ENCODE measurements at regions not wholly inside any gene's neighbourhood (a gene's known extent, or its start where the extent isn't known, plus 50 kb on each side); places are given as distances from the start of the nearest gene placed in this dataset.

DNA sequence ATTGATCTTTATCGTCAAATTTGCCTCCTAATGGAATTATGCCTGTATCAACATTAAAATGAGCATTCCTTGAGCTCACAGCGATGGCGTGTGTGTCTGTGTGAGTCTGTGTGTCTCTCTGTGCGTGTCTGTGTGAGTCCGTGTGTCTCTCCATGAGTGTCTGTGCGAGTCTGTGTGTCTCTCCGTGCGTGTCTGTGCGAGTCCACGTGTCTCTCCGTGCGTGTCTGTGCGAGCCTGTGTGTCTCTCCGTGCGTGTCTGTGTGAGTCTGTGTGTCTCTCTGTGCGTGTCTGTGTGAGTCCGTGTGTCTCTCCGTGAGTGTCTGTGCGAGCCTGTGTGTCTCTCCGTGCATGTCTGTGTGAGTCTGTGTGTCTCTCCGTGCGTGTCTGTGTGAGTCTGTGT, 326.5 kb upstream of the B3GAT1 start:
- peaks cover 0 to 14% (median 9%) of the 10 kb centered on the region in 4 donors for H3K4me1 Mint-ChIP-seq
- no peak for DNase-seq
- POLR2A ChIA-PET, result no interaction called here
- H3K9me3 Mint-ChIP-seq, result no peaks in the 10 kb centered on the region
- no peak for ATAC-seq
- no peak overlapping the region for H3K4me3 Mint-ChIP-seq
- H3K27ac Mint-ChIP-seq, result no peak overlapping the region
- peaks cover 0 to 9% (median 4%) of the 10 kb centered on the region in 5 donors for H3K27me3 Mint-ChIP-seq
- H3K36me3 Mint-ChIP-seq, result no peaks in the 10 kb centered on the region

DNA sequence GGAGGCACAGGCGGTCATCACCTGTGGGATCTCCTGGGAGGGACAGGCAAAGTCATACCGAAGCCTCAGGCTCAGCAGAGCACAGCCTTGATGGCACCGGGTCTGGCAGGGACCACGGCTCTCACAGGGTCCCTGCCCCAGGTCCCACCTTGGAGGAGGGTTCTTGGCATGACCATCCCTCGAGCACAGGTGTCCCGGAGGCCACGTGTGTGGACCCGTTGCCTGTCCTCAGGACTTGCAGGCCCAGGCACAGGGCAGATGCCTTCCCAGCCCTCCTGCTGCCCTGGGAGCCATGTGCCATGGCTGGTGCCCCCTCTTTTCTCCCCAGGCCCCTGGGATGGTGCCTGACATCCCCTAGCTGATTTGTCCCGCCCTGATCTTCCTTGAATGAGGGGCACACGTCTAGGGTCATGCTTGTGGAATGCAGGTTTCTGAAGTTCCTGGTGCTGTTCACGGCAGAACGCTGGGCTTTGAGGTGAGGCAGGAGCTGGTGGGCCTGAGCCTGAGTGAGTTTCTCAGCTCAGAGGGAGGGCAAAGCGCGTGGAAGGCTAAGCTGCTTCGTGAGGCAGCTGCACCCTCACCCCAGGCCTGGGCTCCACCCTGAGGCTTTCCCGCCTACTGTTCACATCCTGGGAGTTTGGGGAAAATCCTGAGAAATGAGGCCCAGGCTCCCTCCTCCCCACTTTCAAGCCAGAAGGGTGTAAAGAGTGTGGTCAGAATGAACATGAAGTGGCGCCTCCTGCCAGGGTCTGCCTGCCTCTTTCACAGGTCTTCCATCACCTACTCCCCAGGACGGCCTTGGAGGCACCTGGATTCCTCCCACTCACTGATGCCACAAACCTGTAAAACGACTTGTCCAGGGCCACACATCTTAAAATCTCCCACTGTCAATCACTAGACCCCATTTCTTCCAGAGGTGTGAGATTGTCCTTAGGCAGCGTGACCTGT, 325.8 kb upstream of the B3GAT1 start:
- POLR2A ChIA-PET, result no interaction called here
- Mint-ChIP-seq H3K36me3 (no peaks in the 10 kb centered on the region), H3K9me3 (no peaks in the 10 kb centered on the region), H3K27me3 (peaks cover 0 to 14% (median 4%) of the 10 kb centered on the region in 5 donors), H3K4me1 (peaks cover 0 to 12% (median 8%) of the 10 kb centered on the region in 4 donors), H3K27ac (no peak overlapping the region), H3K4me3 (no peak overlapping the region)
- DNase-seq, result no peak
- no peak for ATAC-seq

DNA sequence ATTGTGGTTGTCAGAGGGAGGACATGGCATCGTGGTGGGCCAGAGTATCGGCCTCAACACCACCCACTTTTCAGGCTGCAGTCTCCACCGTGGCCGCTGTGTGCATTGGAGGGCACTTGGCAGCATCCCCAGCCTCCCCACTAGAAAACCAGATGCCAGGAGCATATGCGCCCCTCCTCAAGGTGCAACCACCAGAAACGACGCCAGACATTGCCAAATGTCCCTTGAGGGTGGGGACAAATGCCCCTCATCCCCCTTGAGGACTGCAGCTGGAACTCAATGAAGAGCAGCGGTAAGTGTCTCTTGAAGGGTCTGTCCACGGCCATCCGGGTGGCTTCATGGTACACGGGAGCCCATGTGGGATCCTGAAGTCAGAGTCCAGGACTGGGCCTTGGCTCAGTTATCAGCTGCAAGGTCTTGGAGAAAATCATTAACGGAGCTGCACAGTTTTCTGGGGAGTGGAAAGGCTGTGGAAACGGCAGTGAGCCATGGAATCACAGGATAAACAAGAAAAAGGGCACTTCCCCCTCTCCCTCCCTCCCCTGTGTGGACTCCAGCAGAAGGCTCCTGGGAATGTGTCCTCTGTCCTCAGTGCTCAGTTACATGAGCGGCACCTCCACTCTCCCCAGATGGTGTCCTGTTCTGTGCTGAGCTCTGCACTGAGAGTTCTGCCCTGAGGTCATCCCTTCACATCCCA, 324.4 kb upstream of the B3GAT1 start:
- Mint-ChIP-seq H3K4me3 (no peak overlapping the region), H3K27ac (peak overlapping the region in 2 of 10 donors; percentile 13 to 16), H3K27me3 (peaks cover 0 to 14% (median 4%) of the 10 kb centered on the region in 5 donors), H3K36me3 (no peaks in the 10 kb centered on the region), H3K9me3 (no peaks in the 10 kb centered on the region), H3K4me1 (peaks cover 0 to 7% (median 4%) of the 10 kb centered on the region in 4 donors)
- POLR2A ChIA-PET, result no interaction called here
- DNase-seq (no peak), ATAC-seq (no peak)

DNA sequence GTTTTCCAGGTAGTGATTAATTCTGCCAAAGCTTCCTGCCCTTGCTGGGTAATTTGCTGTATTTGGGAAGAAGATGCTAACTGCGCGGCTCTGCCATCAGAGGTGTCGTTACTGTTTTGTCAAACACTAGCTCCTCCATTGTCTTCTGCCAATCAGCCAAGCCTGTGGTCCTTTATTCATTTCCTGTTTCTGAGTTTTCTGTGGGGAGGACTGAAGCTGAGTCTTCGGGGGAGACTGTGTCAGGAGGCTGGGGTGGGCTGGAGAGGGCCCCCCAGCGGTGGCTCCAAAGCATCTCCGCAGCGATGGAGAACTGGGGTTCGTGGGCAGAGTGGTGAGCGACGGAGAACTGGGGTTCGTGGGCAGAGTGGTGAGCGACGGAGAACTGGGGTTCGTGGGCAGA, 322.9 kb upstream of the B3GAT1 start:
- Mint-ChIP-seq H3K36me3 (no peaks in the 10 kb centered on the region), H3K27ac (peak overlapping the region in 6 of 10 donors; percentile 22 to 86 (median 77)), H3K9me3 (no peaks in the 10 kb centered on the region), H3K4me3 (peak overlapping the region; percentile 32 to 83 (median 77)), H3K4me1 (peaks cover 0 to 7% (median 4%) of the 10 kb centered on the region in 4 donors), H3K27me3 (peaks cover 0 to 14% (median 4%) of the 10 kb centered on the region in 5 donors)
- no peak for DNase-seq
- POLR2A ChIA-PET, result interaction anchor here (1.1 kb wide), 1 partner anchor 80 kb away, joined by 3 read pairs; no protein-coding TSS in a partner anchor
- peak; percentile 46 to 50 for ATAC-seq

DNA sequence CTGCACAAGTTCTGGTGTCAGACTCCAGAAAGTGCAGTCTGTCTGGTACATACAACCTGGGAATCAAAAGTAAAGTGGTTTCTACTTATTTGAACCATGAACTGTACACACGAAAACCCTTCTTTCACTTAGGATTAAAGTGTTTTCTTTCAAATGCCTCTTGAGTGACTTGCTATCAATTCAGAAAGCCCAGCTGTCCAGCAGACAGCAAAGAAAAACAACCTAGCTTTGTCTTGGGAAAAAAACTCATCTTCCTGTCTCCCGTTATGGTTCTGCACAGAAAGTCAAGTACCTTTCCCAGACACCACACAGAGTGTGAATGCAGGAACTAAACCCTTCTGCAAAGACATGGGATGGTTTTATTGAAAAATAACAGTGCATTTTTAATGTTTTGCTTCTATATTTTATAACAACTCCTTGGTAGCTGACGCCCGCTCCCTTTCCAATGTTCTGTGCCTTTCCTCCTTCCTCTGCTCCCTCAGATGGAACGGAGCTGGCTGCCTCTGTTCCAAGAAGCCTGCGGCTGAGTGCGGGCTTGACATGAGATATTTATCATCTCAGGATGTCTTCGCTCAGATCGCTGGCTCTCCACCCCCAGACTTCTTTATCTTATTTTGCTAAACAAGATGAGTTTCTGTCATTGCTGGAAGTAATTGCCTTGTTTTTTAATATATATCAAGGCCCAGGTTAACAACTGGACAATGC, 322.3 kb upstream of the B3GAT1 start:
- Mint-ChIP-seq H3K27ac (peak overlapping the region in 1 of 10 donors; percentile 79), H3K36me3 (no peaks in the 10 kb centered on the region), H3K9me3 (no peaks in the 10 kb centered on the region), H3K4me1 (peaks cover 0 to 7% (median 4%) of the 10 kb centered on the region in 4 donors), H3K4me3 (peak overlapping the region in 8 of 10 donors; percentile 29 to 83 (median 77)), H3K27me3 (peaks cover 0 to 14% (median 4%) of the 10 kb centered on the region in 5 donors)
- ATAC-seq (no peak), DNase-seq (no peak)
- POLR2A ChIA-PET, result no interaction called here

DNA sequence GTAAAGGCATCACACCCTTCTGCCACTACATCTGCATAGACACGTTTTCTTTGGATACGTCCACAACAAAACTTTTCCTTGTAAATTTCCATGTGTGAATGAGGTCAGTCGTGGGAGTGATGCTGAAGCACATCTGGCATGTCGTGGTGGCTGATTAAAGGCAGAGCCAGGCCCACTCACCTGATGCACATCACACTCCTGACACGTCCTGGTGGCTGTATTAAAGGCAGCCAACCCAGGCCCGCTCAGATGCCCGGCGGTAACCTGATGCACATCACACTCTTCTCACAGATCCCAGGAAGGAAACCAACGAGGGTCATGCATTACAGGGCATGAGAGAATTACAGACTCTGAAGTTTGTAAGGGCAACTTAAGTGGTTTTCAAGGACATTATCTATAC, 321.6 kb upstream of the B3GAT1 start:
- no peaks in the 10 kb centered on the region for H3K9me3 Mint-ChIP-seq
- H3K27me3 Mint-ChIP-seq, result peaks cover 0 to 14% (median 4%) of the 10 kb centered on the region in 5 donors
- H3K4me3 Mint-ChIP-seq, result no peak overlapping the region
- DNase-seq (no peak), ATAC-seq (no peak)
- H3K4me1 Mint-ChIP-seq, result peaks cover 0 to 7% (median 4%) of the 10 kb centered on the region in 4 donors
- POLR2A ChIA-PET, result no interaction called here
- no peaks in the 10 kb centered on the region for H3K36me3 Mint-ChIP-seq
- no peak overlapping the region for H3K27ac Mint-ChIP-seq

DNA sequence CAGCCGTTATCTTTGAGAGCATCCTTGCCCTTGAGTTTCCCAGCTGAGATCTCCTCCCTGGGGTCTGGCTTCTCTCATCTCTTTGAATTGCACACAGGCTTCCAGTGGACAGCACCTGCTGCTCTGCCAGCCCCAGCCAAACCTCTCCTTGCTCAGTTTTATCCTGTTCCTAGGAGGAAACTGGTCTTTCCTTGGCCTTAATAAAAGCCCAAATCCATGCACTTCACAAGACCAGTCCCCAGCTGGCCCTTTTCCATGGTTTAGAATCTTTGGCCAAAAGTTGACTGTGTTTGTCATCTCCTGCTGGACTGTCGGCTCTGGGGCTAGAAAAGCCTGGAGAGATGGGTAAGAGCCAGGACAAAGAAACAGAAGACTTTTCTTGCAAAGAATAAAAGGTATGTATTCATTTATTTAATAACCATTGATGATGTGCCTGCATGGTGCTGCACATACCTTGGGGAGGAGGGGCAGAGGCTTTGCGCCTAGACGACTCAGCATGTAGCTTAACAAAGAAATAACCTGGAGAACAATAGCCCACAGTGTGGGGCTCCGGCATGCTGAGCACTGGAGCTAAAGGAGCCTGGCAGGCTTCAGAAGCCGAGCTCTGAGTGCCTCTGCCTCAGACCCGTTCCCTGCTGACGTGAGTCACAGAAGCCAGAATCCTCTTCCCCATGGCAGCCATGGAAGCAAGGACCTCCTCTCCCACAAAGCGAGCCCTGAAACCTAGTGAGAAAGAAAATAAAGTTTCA, 319.3 kb upstream of the B3GAT1 start:
- H3K4me3 Mint-ChIP-seq, result no peak overlapping the region
- peaks cover 4 to 20% (median 13%) of the 10 kb centered on the region in 5 donors for H3K27me3 Mint-ChIP-seq
- peaks cover 0 to 7% (median 4%) of the 10 kb centered on the region in 4 donors for H3K4me1 Mint-ChIP-seq
- no peaks in the 10 kb centered on the region for H3K9me3 Mint-ChIP-seq
- no peak overlapping the region for H3K27ac Mint-ChIP-seq
- no peak for DNase-seq
- H3K36me3 Mint-ChIP-seq, result no peaks in the 10 kb centered on the region
- POLR2A ChIA-PET, result no interaction called here
- ATAC-seq, result no peak

DNA sequence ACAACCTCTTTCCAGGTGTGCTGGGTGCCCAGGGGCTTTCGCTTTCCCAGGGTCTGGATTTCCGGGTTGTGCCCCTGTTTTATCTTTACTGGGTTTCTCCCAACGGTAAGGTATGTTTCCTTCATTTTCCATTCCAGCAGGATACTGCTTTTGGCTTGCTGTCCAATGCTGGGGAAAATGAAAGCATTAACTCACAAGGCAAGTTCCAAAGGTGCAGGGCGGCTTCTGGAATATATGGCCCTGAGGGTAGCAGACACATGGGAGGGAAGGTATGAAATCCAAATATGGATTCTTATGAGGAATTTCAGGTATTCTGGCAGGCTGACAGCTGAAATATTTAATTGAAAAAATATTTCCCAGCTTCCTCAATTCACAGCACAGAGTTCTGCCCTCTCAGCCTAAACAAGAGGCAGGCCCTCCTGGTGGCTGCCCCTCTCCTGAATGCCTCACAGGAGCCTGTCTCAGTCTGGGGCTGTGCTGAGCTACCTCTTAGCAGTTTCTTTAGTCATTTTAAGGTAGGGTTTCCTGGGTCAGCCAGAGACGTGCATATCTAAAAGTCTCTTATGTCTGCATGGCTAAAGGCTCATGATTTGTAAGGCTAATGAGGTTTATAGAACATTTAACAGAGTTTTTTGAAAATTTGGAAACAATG, 318.6 kb upstream of the B3GAT1 start:
- Mint-ChIP-seq H3K4me3 (no peak overlapping the region), H3K9me3 (no peaks in the 10 kb centered on the region), H3K4me1 (peaks cover 0 to 7% (median 4%) of the 10 kb centered on the region in 4 donors), H3K27ac (no peak overlapping the region), H3K27me3 (peaks cover 4 to 26% (median 20%) of the 10 kb centered on the region in 5 donors), H3K36me3 (no peaks in the 10 kb centered on the region)
- ATAC-seq (no peak), DNase-seq (no peak)
- POLR2A ChIA-PET, result no interaction called here

DNA sequence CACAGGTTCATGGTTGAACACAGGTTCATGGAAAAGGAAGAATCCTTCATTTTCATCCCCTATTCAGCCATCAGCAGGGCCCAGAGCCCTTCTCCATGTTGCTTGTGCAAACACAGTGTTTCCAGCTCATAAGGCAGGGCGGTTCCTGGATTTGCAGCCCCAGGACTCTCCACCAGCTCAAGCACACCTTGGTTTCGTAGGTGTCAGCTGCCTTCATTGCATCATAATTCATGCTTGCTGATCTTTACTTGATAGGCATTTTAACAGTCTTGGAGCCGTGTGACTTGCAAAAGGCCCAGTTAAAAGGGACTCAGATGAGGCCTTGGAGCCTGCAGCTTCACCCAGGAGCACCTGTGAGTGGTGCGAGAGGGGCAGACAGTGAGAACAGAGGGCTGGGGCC, 318.1 kb upstream of the B3GAT1 start:
- Mint-ChIP-seq H3K27me3 (peaks cover 4 to 31% (median 26%) of the 10 kb centered on the region in 5 donors), H3K36me3 (no peaks in the 10 kb centered on the region), H3K27ac (no peak overlapping the region), H3K4me3 (no peak overlapping the region), H3K9me3 (no peaks in the 10 kb centered on the region), H3K4me1 (peaks cover 0 to 7% (median 4%) of the 10 kb centered on the region in 4 donors)
- POLR2A ChIA-PET, result no interaction called here
- no peak for DNase-seq
- no peak for ATAC-seq

DNA sequence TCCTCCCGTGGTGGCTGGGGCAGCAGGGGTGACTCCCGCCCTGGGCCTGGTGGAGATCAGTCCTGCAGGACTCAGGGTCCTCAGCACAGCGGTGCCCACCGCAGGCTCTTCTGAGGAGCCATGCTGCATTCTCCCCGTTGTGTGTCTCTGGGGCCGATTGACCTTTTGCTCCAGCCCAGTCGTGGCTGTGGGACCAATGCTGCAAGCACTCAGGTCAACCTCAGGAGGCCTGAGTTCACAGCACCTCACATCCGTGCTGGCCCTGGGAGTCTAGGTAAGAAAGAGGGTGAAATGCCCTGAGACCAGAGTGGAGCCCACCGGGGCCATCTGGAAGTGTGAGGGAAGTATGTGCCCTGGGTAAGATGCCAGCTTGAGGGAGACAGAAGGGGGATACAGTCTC, 316.1 kb upstream of the B3GAT1 start:
- H3K9me3 Mint-ChIP-seq, result no peaks in the 10 kb centered on the region

DNA sequence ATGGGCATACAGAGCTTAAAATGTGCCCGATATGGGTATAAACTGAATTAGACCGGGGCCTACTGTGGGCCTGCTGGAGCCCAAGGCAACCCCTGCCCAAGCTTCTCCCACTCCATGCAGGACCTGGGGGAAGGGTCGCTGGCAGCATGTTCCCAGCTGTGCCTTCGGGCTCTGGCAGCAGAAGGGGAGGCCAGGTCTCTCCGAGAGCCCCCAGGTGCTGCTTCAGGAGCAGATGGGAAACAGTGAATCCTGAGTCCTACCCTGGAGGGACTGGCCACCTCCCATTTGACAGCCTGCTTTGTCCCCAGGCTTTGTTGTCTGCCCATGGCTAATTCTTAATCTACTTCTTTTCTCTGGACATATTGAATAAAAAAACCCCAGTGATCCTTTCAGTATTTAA, 315.6 kb upstream of the B3GAT1 start:
- DNase-seq (no peak), ATAC-seq (no peak)
- Mint-ChIP-seq H3K4me3 (no peak overlapping the region), H3K9me3 (no peaks in the 10 kb centered on the region), H3K27me3 (peaks cover 9 to 51% (median 36%) of the 10 kb centered on the region in 5 donors), H3K36me3 (no peaks in the 10 kb centered on the region), H3K27ac (no peak overlapping the region), H3K4me1 (peaks cover 0 to 2% (median 0%) of the 10 kb centered on the region in 4 donors)
- POLR2A ChIA-PET, result no interaction called here

More for the DNA sequence above, 316.1 kb upstream of the B3GAT1 start:
- DNase-seq (no peak), ATAC-seq (no peak)
- Mint-ChIP-seq H3K27ac (no peak overlapping the region), H3K27me3 (peaks cover 9 to 45% (median 32%) of the 10 kb centered on the region in 5 donors), H3K36me3 (no peaks in the 10 kb centered on the region), H3K4me1 (peaks cover 0 to 2% (median 0%) of the 10 kb centered on the region in 4 donors), H3K4me3 (no peak overlapping the region)
- POLR2A ChIA-PET, result no interaction called here

DNA sequence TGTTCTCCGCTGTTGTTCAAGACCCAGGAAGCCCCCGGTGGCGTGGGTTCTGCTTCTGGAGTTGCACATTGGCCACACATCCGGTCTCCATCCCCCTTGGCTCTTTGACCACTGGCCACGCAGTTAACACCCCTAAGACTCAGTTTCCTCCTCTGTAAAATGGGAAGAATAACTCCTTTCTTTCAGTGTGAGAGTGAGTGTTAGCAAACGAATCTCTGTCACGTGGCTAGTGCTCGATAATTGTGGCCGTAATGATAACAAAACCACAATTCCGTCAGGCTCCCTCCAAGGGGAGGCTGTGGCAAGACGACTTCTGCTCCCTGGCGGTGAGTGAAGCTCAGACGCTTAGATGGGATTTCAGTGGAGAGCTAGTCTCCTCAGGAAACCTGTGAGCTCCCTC, 315.2 kb upstream of the B3GAT1 start:
- Mint-ChIP-seq H3K4me1 (peaks cover 0 to 2% (median 0%) of the 10 kb centered on the region in 4 donors), H3K27me3 (peaks cover 9 to 53% (median 36%) of the 10 kb centered on the region in 5 donors), H3K27ac (no peak overlapping the region), H3K4me3 (no peak overlapping the region), H3K36me3 (no peaks in the 10 kb centered on the region), H3K9me3 (no peaks in the 10 kb centered on the region)
- ATAC-seq (no peak), DNase-seq (no peak)
- POLR2A ChIA-PET, result no interaction called here
